BJ (cell line): ENCODE measurements at regions not wholly inside any gene's neighbourhood (a gene's known extent, or its start where the extent isn't known, plus 50 kb on each side); places are given as distances from the start of the nearest gene placed in this dataset.

Experiments used
- CTCF ChIA-PET: fragments of 350-600 bp; formaldehyde crosslinking; extraction: SDS; loops from one replicate; lab custom pipeline; 2021; ENCODE audit warnings: antibody characterized with exemption, inconsistent platforms; lab: Yijun Ruan, JAX
- POLR2A ChIA-PET: fragments of 300-600 bp; sonication (Branson Sonifier 250); formaldehyde crosslinking; extraction: SDS; loops from one replicate; lab custom pipeline; 2021; ENCODE audit warnings: antibody characterized with exemption; lab: Charles Lee
- DNase-seq: peaks from one replicate; pipeline ENCODE4 v3.0.0-alpha.2; 2011; ENCODE audit warnings: low read depth
- H3K27me3 ChIP-seq: 2 replicates; pipeline ENCODE4 v1.6.0; 2011; ENCODE audit warnings: low read length; ENCODE audit not compliant: control insufficient read depth, insufficient read depth
- H3K36me3 ChIP-seq: 2 replicates; pipeline ENCODE4 v1.5.1; 2011; ENCODE audit warnings: low read length; ENCODE audit not compliant: control insufficient read depth, insufficient read depth
- H3K4me3 ChIP-seq: 2 replicates; pipeline ENCODE4 v1.5.1; 2011; ENCODE audit warnings: low read depth, mild to moderate bottlenecking, control low read depth, low read length
- TF ChIP-seq, protein P1 (sequence below): IDR thresholded peaks from 2 replicates; pipeline ENCODE4 v1.5.1; 2011; ENCODE audit warnings: low read depth, mild to moderate bottlenecking, control low read depth, inconsistent platforms, low read length, moderate library complexity; ENCODE audit not compliant: insufficient read depth

DNA sequence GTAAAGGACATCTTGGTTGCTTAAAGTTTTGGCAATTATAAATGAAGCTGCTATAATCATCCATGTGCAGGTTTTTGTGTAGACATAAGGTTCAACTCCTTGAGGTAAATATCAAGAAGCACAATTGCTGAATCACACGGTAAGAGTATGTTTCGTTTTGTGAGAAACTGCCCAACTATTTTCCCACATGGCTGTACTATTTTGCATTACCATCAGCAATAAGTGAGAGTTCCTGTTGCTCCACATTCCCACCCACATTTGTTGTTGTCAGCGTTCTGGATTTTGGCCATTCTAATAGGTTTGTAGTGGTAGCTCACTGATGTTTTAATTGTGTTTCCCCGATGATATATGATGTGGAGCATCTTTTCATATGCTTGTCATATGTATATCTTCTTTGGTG, 118.5 kb upstream of the KCNMB2 start:
- no peak for DNase-seq
- H3K27me3 ChIP-seq, result no peaks in the 10 kb centered on the region
- H3K4me3 ChIP-seq, result no peak overlapping the region
- ChIA-PET CTCF (no interaction called here), POLR2A (no interaction called here)
- TF ChIP-seq, protein P1, sequence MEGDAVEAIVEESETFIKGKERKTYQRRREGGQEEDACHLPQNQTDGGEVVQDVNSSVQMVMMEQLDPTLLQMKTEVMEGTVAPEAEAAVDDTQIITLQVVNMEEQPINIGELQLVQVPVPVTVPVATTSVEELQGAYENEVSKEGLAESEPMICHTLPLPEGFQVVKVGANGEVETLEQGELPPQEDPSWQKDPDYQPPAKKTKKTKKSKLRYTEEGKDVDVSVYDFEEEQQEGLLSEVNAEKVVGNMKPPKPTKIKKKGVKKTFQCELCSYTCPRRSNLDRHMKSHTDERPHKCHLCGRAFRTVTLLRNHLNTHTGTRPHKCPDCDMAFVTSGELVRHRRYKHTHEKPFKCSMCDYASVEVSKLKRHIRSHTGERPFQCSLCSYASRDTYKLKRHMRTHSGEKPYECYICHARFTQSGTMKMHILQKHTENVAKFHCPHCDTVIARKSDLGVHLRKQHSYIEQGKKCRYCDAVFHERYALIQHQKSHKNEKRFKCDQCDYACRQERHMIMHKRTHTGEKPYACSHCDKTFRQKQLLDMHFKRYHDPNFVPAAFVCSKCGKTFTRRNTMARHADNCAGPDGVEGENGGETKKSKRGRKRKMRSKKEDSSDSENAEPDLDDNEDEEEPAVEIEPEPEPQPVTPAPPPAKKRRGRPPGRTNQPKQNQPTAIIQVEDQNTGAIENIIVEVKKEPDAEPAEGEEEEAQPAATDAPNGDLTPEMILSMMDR, result no peak
- no peaks in the 10 kb centered on the region for H3K36me3 ChIP-seq

DNA sequence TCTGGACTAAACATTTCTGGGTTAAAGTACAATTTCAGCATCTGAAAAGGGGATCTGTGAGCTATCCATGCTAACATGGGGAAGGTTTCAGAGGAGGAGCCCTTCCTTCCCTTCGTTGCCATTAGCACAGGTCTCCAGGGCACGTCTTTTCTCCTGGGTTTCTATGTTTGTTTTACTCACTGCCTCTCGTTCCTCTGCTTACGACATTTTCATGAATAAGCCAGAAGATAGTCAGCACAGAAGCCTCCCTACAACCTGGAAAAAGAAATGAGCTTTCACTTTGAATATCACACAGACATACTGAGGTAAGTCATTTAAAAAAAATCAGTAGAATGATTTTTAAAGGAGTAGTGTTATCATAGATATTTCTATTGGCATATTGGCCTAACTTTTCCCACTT, 117.2 kb upstream of the KCNMB2 start:
- no peak for DNase-seq
- H3K27me3 ChIP-seq, result no peaks in the 10 kb centered on the region
- ChIA-PET POLR2A (no interaction called here), CTCF (interaction anchor here (0.8 kb wide), 1 partner anchor 14 kb away, joined by 3 read pairs; no protein-coding TSS in a partner anchor)
- TF ChIP-seq, protein P1, result no peak
- no peak overlapping the region for H3K4me3 ChIP-seq
- H3K36me3 ChIP-seq, result no peaks in the 10 kb centered on the region

DNA sequence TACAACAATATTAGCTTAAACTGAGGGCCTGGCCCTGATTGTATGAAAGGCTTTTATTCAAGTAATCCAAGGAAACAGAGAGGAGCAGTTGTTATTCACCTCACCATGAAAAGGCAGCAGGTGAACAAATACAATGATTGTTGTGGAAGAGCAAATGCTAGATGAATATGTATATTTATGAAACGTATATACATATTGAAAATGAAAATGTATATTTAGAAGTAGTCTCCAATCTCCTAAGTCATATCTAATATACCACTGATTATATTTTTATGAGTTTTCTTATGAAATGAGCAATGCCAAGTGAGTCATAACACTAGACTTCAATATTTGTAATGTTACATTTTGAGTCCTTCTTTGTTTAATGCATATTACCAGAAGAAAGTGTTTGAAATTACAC, 116.2 kb upstream of the KCNMB2 start:
- CTCF ChIA-PET, result no interaction called here
- H3K36me3 ChIP-seq, result no peaks in the 10 kb centered on the region

DNA sequence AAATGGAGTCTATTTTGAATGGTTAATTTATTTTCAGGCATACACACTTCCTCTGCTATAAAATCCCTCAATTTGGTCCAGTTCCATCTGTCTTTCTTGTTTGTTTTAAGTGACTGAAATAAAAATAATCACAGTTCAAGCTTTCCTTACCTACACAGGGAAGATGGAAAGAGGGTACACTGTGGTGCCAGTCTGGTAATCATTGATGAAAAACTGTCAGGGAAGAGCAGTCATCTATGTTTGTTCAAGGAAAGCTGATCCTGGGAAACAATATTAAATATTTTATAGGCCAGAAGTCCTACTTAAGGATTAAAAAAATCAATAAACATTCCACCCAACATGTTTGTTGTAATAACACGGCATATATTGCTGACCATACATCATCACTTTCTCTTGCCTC, 115.2 kb upstream of the KCNMB2 start:
- ChIA-PET POLR2A (no interaction called here), CTCF (interaction anchor here (1.3 kb wide), 1 partner anchor 14 kb away, joined by 3 read pairs; no protein-coding TSS in a partner anchor)
- no peaks in the 10 kb centered on the region for H3K27me3 ChIP-seq
- DNase-seq, result no peak
- no peak overlapping the region for H3K4me3 ChIP-seq
- TF ChIP-seq, protein P1, result no peak
- H3K36me3 ChIP-seq, result no peaks in the 10 kb centered on the region

More for the DNA sequence above, 116.2 kb upstream of the KCNMB2 start:
- H3K4me3 ChIP-seq, result no peak overlapping the region
- H3K27me3 ChIP-seq, result no peaks in the 10 kb centered on the region
- DNase-seq, result no peak
- POLR2A ChIA-PET, result no interaction called here
- TF ChIP-seq, protein P1, result no peak

DNA sequence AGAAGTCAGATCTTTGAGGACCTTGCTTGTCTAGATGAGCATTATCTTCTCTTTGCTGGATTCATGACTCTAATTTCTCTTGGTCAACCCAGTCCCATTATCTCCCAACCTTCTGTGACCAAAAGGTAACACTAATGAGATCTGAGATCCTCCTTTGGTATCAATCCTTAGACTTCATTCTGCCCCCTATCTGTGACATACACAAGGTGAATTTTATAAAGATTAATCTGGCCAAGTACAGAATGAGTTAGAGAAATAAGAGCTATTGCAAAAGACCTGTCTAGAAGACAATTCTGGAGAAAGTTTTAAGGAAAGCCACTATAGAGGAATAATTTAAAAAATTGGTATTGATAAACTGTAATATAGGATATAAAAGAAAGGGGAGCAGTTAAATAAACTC, 113.8 kb upstream of the KCNMB2 start:
- no peak overlapping the region for H3K4me3 ChIP-seq
- TF ChIP-seq, protein P1, result no peak
- H3K27me3 ChIP-seq, result no peaks in the 10 kb centered on the region
- ChIA-PET CTCF (interaction anchor here (0.9 kb wide), 1 partner anchor 15 kb away, joined by 3 read pairs; no protein-coding TSS in a partner anchor), POLR2A (no interaction called here)
- no peaks in the 10 kb centered on the region for H3K36me3 ChIP-seq
- DNase-seq, result no peak
